H1 (cell line): ENCODE measurements at regions not wholly inside any gene's neighbourhood (a gene's known extent, or its start where the extent isn't known, plus 50 kb on each side); places are given as distances from the start of the nearest gene placed in this dataset.

Experiments
- BCL11A ChIP-seq, 2 experiments: IDR thresholded peaks; one replicate each; pipeline ENCODE4 v1.6.1; 2011; ENCODE audit warnings: low read depth in 2 of 2, low read length in 2 of 2, mild to moderate bottlenecking in 2 of 2
- CBX5 ChIP-seq: fragments of 300-800, 300-1000 bp; sonication (generic); IDR thresholded peaks from 2 replicates; pipeline ENCODE4 v1.7.1; 2016; ENCODE audit warnings: antibody characterized with exemption, low read length, low read depth
- CHD2 ChIP-seq: IDR thresholded peaks from 2 replicates; pipeline ENCODE4 v1.6.1; 2012; ENCODE audit warnings: low read length, improper control_type of control experiment
- CREB1 ChIP-seq: IDR thresholded peaks from 2 replicates; pipeline ENCODE4 v1.6.1; 2012; ENCODE audit warnings: inconsistent platforms
- CTBP2 ChIP-seq: IDR thresholded peaks from 2 replicates; pipeline ENCODE4 v1.7.0; 2011; ENCODE audit warnings: borderline replicate concordance, mild to moderate bottlenecking, moderate library complexity, mixed read lengths, low read length; ENCODE audit not compliant: insufficient read depth, insufficient read length
- EGR1 ChIP-seq: IDR thresholded peaks from 2 replicates; pipeline ENCODE4 v1.6.1; 2011; ENCODE audit warnings: low read depth, low read length, borderline replicate concordance
- EP300 ChIP-seq, 2 experiments: IDR thresholded peaks; 1 replicate in 1 of 2; 2 replicates in 1 of 2; pipeline ENCODE4 v1.6.1; 2011 to 2012; ENCODE audit warnings: low read depth in 2 of 2, low read length in 2 of 2, mild to moderate bottlenecking in 2 of 2, borderline replicate concordance in 1 of 2, inconsistent platforms in 1 of 2, moderate library complexity in 1 of 2
- POLR2A ChIP-seq, 2 experiments: IDR thresholded peaks; 1 replicate in 1 of 2; 2 replicates in 1 of 2; pipeline ENCODE4 v1.6.1; 2011; ENCODE audit warnings: low read depth in 2 of 2, low read length in 2 of 2, mild to moderate bottlenecking in 2 of 2; ENCODE audit errors: control extremely low read depth in 1 of 2
- POLR2AphosphoS5 ChIP-seq: IDR thresholded peaks from 2 replicates; pipeline ENCODE4 v1.6.1; 2011; ENCODE audit warnings: low read depth, low read length
- SP2 ChIP-seq: IDR thresholded peaks from 2 replicates; pipeline ENCODE4 v1.6.1; 2012; ENCODE audit warnings: mild to moderate bottlenecking, low read length, inconsistent platforms
- TF ChIP-seq, protein P1 (sequence below), 3 experiments: IDR thresholded peaks; 1 replicate in 2 of 3; 2 replicates in 1 of 3; pipeline versions ENCODE4 v1.5.1 to v1.6.1; 2011; ENCODE audit warnings: low read length in 3 of 3, mild to moderate bottlenecking in 3 of 3, inconsistent platforms in 2 of 3, low read depth in 1 of 3, moderate library complexity in 1 of 3; ENCODE audit not compliant: insufficient read depth in 1 of 3; ENCODE audit errors: control extremely low read depth in 1 of 3

DNA sequence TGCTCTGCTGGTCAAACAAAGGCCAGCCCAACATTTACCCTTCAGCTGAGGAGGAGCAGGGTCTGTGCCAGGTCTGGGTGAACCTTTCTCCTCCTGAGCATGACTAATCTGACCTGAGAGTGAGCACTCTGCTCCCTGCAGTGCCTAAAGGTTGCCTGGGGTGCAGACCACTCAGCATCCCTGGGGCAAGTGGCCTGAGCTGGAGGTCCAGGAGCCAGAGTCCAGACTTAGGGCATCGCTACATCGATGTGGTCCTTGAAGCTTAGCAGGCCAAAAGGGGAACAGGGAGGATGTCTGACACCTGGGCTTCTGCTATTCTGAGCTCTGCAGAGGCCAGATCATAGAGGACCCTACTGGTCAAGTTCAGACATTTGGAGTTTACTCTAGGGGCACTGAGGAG is 119.1 kb downstream of the FAM43A start:
- TF ChIP-seq, protein P1, sequence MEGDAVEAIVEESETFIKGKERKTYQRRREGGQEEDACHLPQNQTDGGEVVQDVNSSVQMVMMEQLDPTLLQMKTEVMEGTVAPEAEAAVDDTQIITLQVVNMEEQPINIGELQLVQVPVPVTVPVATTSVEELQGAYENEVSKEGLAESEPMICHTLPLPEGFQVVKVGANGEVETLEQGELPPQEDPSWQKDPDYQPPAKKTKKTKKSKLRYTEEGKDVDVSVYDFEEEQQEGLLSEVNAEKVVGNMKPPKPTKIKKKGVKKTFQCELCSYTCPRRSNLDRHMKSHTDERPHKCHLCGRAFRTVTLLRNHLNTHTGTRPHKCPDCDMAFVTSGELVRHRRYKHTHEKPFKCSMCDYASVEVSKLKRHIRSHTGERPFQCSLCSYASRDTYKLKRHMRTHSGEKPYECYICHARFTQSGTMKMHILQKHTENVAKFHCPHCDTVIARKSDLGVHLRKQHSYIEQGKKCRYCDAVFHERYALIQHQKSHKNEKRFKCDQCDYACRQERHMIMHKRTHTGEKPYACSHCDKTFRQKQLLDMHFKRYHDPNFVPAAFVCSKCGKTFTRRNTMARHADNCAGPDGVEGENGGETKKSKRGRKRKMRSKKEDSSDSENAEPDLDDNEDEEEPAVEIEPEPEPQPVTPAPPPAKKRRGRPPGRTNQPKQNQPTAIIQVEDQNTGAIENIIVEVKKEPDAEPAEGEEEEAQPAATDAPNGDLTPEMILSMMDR (IDR thresholded peaks at IDR 0.05; ENCODE audit: control extremely low read depth in 1 of 3, insufficient read depth in 1 of 3, low read depth in 1 of 3, low read length in 3 of 3) = no peak
- no peak for TF ChIP-seq CHD2
- no peak for TF ChIP-seq POLR2A (IDR thresholded peaks at IDR 0.05; ENCODE audit: control extremely low read depth in 1 of 2, low read depth in 2 of 2, low read length in 2 of 2)
- TF ChIP-seq CREB1 = no peak
- no peak for TF ChIP-seq BCL11A (IDR thresholded peaks at IDR 0.05; ENCODE audit: low read depth in 2 of 2, low read length in 2 of 2)
- no peak for TF ChIP-seq CBX5
- TF ChIP-seq POLR2AphosphoS5 = no peak
- no peak for TF ChIP-seq EGR1
- TF ChIP-seq SP2 = no peak
- no peak for TF ChIP-seq EP300 (IDR thresholded peaks at IDR 0.05; ENCODE audit: borderline replicate concordance in 1 of 2, low read depth in 2 of 2, low read length in 2 of 2)
- no peak for TF ChIP-seq CTBP2
